Stimulated activated CD4-positive, alpha-beta T cell treated with anti-CD3 and anti-CD28 coated beads, TNF-alpha, amount 100 ng/mL, for 48 hours (primary cell): ENCODE measurements at regions not wholly inside any gene's neighbourhood (a gene's known extent, or its start where the extent isn't known, plus 50 kb on each side); places are given as distances from the start of the nearest gene placed in this dataset.

Experiments used
- DNase-seq, 3 donors: peaks; one replicate each; pipeline ENCODE4 v3.0.0-alpha.2; 2020; ENCODE audit warnings: low read depth in 3 of 3

GRCh38 chrX:137483554-137483953 is 82.4 kb upstream of the ZIC3 start:
- no peak for DNase-seq

DNA sequence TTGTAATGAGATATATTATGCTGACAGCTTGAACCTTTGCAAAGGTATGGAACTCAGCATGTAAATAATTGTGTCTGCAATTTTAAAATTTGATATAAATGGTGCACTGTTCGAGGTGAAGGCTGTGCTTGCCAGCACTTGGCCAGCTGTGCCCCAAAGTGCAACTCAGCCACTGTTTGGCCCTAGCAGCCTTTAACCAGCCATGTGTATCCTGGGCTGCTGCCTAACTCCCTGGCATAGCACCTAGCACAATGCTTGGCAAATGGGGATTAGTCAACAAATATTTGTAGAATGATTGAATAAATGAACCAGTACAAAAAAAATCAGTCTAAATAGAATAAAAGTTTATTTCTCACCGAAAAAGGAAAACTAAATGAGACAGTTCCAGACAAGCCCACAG is 83.8 kb upstream of the ZIC3 start:
- no peak for DNase-seq

DNA sequence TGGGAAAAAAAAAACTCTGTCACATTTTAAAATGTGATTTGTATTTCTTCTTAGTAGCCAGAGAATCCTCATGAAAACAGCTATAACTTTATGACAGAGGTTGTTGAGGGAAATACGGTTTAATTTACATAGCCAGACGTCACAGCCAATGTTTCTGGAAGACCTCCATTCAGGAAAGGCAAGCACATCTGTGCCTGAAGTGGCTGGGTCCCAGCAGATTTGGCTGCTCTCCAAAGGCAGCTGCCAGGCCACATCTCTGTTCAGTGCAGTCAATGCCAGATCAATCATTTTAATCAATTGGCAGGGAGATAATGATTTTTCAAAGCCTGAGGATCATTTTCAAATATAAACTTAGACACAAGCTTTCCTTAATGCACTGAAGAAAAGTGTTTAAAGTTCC is 86.5 kb upstream of the ZIC3 start:
- no peak for DNase-seq

- DNase-seq: no peak
Measured at GRCh38 chrX:137441711-137442110, 124.2 kb upstream of the ZIC3 start.

DNA sequence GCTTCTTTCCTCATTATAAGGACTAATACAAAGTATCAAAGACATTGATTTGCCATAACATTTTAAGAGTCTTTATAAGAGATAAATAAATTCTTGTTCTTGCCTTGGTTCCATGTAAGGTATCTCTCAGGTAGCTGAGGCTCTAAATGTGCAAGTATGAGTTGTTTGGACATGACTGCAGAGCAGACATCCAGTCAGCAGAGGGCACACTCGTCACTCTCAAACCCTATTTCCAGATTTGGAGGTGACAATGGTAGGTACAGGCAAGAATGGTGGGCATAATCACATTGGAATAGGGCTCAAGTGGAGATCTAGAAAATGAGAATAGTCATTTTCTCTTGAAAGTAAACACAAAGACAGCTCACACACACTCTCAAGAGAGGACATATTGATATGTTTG is 133.3 kb upstream of the ZIC3 start:
- DNase-seq: no peak

- DNase-seq: no peak
Measured at GRCh38 chrX:137431693-137432488, 134.0 kb upstream of the ZIC3 start.

DNA sequence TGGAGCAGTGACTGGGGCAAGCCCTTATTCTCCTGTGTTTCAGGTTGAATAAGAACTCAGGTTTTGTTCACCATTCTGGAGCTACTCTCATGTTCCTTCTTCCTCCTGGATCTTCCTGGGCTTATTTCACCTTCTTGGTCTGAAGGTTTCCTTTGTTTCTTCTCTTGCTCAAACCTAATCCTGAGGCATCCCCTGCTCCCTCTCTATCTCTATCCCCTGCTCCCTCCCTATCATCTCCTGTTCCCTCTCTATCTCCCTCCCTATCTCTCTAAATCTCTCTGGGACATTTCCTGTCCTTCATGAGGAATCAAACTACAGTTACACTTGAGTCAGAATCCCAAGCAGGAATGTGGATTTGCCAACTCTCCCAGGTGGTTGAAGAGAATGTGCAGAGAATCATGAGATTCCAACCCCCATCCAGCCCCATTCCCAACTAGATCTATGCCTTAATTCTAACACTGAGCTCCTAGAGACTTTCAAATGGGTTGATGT is 134.9 kb upstream of the ZIC3 start:
- no peak for DNase-seq

DNA sequence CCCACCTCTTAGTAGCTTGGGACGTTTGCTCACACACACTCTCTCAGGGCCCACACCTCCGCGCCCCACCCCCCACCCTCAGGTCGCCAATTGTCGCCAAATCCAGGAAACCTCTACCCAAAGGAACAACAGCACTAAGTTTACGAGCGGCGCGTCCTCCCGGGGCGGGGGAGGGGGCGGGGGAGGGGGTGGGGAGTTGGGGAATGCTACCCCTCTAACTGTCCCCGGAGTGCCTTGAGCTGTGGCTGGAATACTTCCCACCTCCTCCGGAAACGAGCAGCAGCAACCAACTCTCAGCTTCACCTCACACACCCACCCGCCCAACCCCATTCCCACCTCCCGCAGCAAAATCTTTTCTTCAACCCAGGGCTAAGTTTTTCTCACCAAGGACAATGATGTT is 135.6 kb upstream of the ZIC3 start:
- no peak for DNase-seq

GRCh38 chrX:137428766-137429591 is 136.9 kb upstream of the ZIC3 start:
- DNase-seq: no peak

DNA sequence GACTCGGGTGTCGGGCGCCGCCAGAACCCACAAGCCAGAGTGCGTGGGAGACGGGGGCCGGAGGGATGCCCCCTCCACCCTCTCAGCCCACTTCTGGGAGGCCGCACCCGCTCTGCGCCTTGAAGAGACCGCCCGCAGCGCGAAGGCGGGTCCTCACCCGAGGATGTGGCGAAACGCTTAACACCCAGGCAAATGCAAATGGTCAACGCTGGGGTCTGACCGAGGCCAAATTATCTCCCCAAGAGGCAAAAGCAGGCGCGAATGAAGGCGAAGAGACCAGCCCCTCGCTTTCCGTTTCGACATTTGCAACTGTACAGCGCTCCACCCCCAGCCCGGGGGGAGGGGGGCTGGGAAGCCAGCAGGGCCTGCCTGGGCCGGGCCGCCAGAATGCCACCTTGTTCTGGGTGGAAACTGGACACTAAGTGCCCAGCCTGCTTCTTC is 137.7 kb upstream of the ZIC3 start:
- DNase-seq: no peak

- DNase-seq: no peak
Measured at GRCh38 chrX:137427816-137428215, 138.1 kb upstream of the ZIC3 start.

DNA sequence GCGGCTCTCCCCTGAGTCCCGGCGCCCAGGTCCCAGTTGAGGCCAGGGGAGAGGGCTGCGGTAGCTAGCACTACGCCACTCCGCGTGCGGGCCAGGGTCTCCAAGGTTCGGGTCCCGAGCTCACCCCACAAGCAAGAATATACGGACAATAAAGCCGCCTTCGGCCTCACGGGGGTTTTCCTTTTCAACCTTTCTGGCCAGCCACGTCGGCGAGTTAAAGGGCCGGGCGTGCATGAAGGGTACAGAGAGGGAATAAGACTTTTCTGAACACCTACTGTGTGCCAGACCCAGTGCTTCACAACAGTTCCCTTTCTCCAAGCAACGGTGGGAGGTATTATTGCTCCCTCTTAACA is 138.5 kb upstream of the ZIC3 start:
- DNase-seq: no peak

GRCh38 chrX:137426695-137427425 is 139.1 kb upstream of the ZIC3 start:
- no peak for DNase-seq

DNA sequence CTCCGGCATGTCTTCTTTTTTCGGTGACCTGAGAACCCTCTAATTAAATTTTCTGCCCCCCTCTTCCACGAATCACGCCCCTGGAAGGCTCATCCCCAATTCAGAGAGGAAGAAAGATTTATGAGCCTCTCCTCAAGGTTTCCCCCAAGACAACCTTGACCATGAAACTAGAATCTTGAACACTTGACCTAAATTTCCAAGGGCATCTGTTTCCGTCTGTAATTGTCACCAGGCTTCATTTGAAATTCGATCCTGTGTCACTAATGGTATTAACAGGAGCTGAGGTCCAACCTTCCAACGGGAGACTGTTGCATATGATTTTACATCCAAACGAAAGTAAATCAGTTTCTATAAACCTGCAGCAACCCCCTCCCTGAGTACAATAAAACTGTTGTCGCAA is 139.9 kb upstream of the ZIC3 start:
- DNase-seq: no peak

DNA sequence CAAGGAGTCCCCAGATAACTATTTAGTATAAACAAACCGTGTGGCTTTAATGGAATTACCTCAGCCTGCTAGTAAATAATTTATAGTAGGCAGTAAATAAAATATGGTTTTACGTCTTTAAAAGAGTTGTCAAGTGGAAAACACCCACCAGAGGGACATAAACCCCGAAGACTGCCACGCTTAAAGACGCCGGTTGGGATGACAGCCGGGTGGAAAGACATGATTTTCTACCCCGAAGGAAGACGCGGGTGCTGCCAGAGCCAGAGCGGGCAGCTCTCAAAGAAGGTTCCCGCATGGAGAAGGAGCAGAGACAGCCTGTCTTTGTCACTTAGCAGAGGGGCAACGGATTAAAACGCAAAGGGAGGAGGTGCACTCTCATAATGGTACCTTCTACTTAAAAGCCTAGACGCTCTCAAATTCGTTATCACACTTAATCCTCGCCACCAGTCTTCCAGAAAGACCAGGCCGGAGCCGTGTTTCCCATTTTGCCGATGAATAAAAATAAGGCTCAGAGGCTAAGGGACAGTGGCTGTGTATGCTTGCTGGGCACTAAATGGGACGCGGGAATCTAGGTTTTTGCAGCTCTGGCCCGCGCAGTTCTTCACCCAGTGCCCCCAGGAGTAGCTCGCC is 140.5 kb upstream of the ZIC3 start:
- no peak for DNase-seq

- no peak for DNase-seq
Measured at GRCh38 chrX:137424679-137425078, 141.2 kb upstream of the ZIC3 start.

DNA sequence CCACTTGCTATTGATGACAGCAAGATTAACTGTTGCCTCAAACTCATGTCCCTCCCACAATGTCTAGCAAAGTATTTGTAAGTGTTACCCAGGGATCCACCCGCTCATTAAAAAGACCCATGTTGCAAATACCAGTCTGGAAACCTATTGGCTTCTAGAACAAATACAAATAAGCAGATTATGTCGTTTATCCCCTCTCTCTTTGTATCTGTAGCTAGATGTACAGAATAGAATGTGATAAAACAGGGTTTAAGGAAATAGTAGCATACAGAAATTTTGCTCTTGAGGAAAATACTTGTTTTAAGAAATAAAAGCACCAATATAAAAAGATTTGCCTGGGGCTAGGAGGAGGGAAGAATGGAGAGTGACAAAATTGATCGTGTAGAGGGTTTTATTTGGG is 142.7 kb upstream of the ZIC3 start:
- no peak for DNase-seq

GRCh38 chrX:137418086-137418485 is 147.8 kb upstream of the ZIC3 start:
- no peak for DNase-seq

GRCh38 chrX:137413190-137413589 is 152.7 kb upstream of the ZIC3 start:
- DNase-seq: no peak

- DNase-seq: no peak
Measured at GRCh38 chrX:137405449-137406140, 160.3 kb upstream of the ZIC3 start.

DNA sequence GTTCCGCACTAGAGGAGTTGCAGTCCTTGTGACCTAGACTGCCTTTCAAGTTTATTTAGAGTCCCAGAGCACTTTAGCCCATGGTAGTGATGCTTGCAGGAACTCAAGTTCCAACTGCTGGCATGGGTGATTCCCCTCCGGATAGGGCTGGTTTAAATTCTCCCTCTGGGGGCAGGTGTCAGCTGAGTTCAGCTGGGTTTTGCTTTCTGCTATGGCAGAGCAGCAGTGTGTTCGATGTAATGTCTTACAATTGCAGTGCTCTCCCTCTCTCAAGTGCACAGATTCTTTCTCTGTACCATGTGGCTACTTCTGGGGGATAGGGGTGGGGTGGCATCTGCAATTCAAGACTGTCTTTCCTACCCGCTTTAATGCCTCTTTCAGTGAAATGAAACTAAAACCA is 164.8 kb upstream of the ZIC3 start:
- DNase-seq: no peak
